Nephron progenitor cell (in vitro differentiated cells): ENCODE measurements at regions not wholly inside any gene's neighbourhood (a gene's known extent, or its start where the extent isn't known, plus 50 kb on each side); places are given as distances from the start of the nearest gene placed in this dataset.

Experiments used
- DNase-seq: peaks from one replicate; pipeline ENCODE4 v3.0.0; 2021
- H3K27ac Mint-ChIP-seq: 2 replicates; pipeline ENCODE4 v1.8.0; 2021; ENCODE audit warnings: mild to moderate bottlenecking, moderate library complexity, mixed read lengths
- H3K27me3 Mint-ChIP-seq: 2 replicates; pipeline ENCODE4 v1.8.0; 2021; ENCODE audit warnings: mild to moderate bottlenecking, low read depth, mixed read lengths; ENCODE audit not compliant: poor library complexity
- H3K36me3 Mint-ChIP-seq: 2 replicates; pipeline ENCODE4 v1.8.0; 2021; ENCODE audit warnings: low read depth, mixed read lengths
- H3K4me1 Mint-ChIP-seq: 2 replicates; pipeline ENCODE4 v1.8.0; 2021; ENCODE audit warnings: mixed read lengths
- H3K4me3 Mint-ChIP-seq: 2 replicates; pipeline ENCODE4 v1.8.0; 2021; ENCODE audit warnings: mild to moderate bottlenecking, moderate library complexity, mixed read lengths
- H3K9me3 Mint-ChIP-seq: 2 replicates; pipeline ENCODE4 v1.8.0; 2021; ENCODE audit warnings: mild to moderate bottlenecking, moderate library complexity, mixed read lengths
- TF ChIP-seq, protein P1 (sequence below): fragments of 200-600 bp; sonication (generic); IDR thresholded peaks from 2 replicates; pipeline ENCODE4 v1.5.0; 2021; ENCODE audit warnings: antibody characterized with exemption

DNA sequence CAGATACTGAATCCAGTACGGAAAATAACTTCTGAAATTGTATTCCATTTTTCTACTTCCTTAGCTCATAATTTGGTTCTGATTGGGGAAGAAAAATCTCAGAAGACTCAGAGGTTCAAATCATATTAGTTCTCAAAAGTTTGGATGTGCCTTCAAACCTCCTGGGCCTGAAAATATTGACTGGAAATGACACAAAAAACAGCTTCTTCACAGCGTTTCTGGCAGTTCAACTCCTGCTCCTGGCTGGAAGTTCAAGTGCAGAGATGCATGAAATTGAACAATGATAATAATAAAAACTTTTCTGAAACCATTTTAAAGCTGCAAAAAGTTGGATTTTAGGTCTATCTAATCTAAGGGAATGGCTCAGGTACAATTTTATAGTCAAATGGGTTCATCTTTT, 1459.9 kb upstream of the CELF4 start:
- no peak overlapping the region for H3K27ac Mint-ChIP-seq
- no peaks in the 10 kb centered on the region for H3K27me3 Mint-ChIP-seq
- no peak overlapping the region for H3K4me3 Mint-ChIP-seq
- DNase-seq: no peak
- H3K9me3 Mint-ChIP-seq: no peaks in the 10 kb centered on the region
- H3K4me1 Mint-ChIP-seq: peaks cover 5% of the 10 kb centered on the region
- TF ChIP-seq, protein P1, sequence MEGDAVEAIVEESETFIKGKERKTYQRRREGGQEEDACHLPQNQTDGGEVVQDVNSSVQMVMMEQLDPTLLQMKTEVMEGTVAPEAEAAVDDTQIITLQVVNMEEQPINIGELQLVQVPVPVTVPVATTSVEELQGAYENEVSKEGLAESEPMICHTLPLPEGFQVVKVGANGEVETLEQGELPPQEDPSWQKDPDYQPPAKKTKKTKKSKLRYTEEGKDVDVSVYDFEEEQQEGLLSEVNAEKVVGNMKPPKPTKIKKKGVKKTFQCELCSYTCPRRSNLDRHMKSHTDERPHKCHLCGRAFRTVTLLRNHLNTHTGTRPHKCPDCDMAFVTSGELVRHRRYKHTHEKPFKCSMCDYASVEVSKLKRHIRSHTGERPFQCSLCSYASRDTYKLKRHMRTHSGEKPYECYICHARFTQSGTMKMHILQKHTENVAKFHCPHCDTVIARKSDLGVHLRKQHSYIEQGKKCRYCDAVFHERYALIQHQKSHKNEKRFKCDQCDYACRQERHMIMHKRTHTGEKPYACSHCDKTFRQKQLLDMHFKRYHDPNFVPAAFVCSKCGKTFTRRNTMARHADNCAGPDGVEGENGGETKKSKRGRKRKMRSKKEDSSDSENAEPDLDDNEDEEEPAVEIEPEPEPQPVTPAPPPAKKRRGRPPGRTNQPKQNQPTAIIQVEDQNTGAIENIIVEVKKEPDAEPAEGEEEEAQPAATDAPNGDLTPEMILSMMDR: no peak
- H3K36me3 Mint-ChIP-seq: no peaks in the 10 kb centered on the region

DNA sequence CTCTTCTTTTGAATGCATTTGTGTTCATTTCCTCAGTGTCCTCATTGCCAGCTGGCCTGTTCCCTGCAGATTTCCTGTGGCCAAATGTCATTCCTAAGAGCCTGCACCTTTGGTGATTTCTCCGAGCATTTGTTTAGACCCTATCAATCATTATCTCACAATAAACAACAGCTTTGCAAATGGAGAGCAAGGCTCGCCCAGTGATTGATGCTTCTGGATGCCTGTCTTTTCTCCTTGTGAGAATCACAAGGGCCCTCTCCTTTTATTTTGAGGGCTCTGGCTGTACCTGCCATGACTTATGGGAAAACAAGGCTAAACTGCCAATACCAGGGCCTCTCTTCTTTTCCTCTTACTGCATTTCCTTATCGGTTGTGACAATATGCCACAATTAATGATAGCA, 1454.4 kb upstream of the CELF4 start:
- Mint-ChIP-seq H3K4me1 (peaks cover 5% of the 10 kb centered on the region), H3K27me3 (no peaks in the 10 kb centered on the region), H3K9me3 (peaks cover 13% of the 10 kb centered on the region), H3K36me3 (peaks cover 5% of the 10 kb centered on the region), H3K27ac (no peak overlapping the region), H3K4me3 (no peak overlapping the region)
- no peak for DNase-seq
- TF ChIP-seq, protein P1: no peak

DNA sequence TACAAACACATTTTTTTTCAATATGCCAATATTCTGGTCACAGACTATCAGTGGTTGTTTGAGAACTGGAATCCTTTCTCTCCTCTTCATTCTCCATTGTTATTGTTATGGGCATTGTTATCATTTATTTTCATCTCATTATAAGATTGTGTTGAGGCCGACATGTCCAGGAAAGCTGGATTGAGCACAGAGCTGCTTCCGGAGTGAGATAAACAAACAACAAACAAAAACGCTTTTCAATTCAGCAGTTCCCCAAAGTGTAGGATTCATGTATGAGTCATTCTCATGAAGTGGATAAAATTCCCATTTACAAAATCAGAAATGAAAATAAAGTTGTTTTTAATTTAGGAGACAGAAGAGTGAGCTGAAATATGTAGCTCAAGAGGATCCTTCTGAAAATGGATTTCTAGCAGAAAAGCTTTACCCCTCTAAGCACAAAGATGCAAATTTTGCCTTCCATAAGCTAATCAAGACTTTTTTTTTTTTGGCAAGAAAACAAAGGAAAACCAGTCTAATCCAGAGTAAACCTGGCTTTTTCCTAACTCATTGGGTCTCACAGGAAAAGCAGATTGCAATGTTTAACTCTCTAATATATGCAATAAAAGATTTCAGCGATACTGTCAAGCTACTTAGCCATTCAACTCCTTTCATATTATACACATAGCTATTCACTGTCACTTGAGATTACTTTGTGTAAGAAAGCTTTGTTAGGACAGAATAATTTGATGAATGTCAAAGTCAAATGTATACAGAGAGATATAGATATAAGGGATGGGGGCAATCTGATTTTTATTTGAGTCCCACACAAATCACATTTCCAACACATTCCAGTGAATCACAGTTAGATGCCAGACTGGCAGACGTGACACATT, 1441.7 kb upstream of the CELF4 start:
- Mint-ChIP-seq H3K4me1 (no peaks in the 10 kb centered on the region), H3K27me3 (no peaks in the 10 kb centered on the region), H3K36me3 (no peaks in the 10 kb centered on the region), H3K4me3 (no peak overlapping the region), H3K9me3 (peaks cover 25% of the 10 kb centered on the region), H3K27ac (no peak overlapping the region)
- DNase-seq: no peak
- TF ChIP-seq, protein P1: no peak

DNA sequence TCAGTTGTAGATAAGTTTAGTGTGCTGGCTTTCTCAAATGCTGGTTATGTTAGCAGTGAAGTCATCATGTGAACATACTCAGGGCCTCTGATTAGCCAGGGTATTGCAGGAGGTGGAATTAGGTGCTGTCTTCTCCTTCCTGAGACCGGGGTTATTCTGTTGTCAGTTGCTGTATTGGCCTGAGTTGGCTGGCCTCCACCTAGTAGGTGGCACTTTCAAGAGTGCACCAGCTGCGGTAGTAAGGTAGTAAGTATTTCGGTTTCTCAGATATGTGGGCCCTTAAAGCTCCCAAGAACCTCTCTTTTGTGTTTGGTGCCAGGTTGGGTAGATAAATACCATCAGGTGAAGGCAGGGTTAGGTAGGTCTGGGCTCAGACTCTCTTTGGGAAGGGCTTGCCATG, 1430.5 kb upstream of the CELF4 start:
- H3K27ac Mint-ChIP-seq: no peak overlapping the region
- no peaks in the 10 kb centered on the region for H3K9me3 Mint-ChIP-seq
- TF ChIP-seq, protein P1: no peak
- no peaks in the 10 kb centered on the region for H3K27me3 Mint-ChIP-seq
- H3K36me3 Mint-ChIP-seq: no peaks in the 10 kb centered on the region
- no peaks in the 10 kb centered on the region for H3K4me1 Mint-ChIP-seq
- DNase-seq: no peak
- H3K4me3 Mint-ChIP-seq: no peak overlapping the region

DNA sequence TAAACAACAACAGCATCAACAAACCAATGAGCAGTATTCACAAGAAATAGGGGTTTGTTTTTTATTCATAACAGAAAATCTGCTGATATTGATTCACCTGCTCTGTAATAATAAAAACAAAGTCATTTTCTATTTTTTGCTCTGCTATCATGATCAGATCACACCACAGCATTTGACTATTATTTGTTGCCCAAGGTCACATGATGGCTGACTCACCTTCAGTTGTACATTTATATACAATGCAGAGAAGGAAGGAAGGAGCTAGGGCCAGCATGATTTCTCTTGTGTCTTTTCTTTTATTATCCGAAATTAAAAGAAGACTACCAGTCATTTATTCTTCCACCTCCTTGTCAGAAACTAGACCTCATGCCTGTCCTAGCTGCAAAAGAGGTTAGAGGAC, 1427.7 kb upstream of the CELF4 start:
- no peak for DNase-seq
- Mint-ChIP-seq H3K27ac (no peak overlapping the region), H3K27me3 (no peaks in the 10 kb centered on the region), H3K9me3 (no peaks in the 10 kb centered on the region), H3K4me3 (no peak overlapping the region), H3K4me1 (no peaks in the 10 kb centered on the region), H3K36me3 (no peaks in the 10 kb centered on the region)
- TF ChIP-seq, protein P1: no peak

DNA sequence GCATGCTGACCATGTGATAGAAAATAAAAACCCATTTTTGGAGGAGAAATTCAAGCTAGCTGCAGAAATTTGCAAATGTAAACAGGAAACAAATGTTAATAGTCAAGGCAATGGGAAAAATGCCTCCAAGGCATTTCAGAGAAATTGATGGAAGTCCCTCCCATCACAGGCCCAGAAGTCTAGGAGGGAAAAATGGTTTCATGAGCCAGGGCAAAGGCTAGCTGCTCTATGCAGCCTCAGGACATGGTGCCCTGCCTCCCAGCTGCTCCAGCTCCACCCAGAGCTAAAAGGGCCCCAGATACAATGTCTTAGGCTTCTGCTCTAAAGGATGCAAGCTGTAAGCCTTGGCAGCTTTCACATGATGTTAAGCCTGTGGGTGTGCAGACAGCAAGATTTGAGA, 1419.4 kb upstream of the CELF4 start:
- TF ChIP-seq, protein P1: no peak
- H3K27ac Mint-ChIP-seq: no peak overlapping the region
- H3K4me3 Mint-ChIP-seq: no peak overlapping the region
- no peaks in the 10 kb centered on the region for H3K27me3 Mint-ChIP-seq
- H3K9me3 Mint-ChIP-seq: peaks cover 18% of the 10 kb centered on the region
- no peaks in the 10 kb centered on the region for H3K36me3 Mint-ChIP-seq
- no peaks in the 10 kb centered on the region for H3K4me1 Mint-ChIP-seq
- DNase-seq: no peak
